ENCODE measurements at regions not wholly inside any gene's neighbourhood (a gene's known extent, or its start where the extent isn't known, plus 50 kb on each side); places are given as distances from the start of the nearest gene placed in this dataset.
A peak's percentile ranks its signal among the peaks of the same experiment; 100 is the strongest.

- DNase-seq, result no peak
- in situ Hi-C loops (cut with HindIII; ENCODE audit: low pct_ligation_motif_present, low pct_unique_long_range_greater_than_20kb, low sequenced_read_pairs), result no loop called here
Measured at GRCh38 chr4:74878323-74878722, 54.6 kb upstream of the PARM1 start.

GRCh38 chr4:74875451-74875850, 57.5 kb upstream of the PARM1 start:
- DNase-seq, result no peak
- in situ Hi-C loops (cut with HindIII; ENCODE audit: low pct_ligation_motif_present, low pct_unique_long_range_greater_than_20kb, low sequenced_read_pairs), result no loop called here

- in situ Hi-C loops (cut with HindIII; ENCODE audit: low pct_ligation_motif_present, low pct_unique_long_range_greater_than_20kb, low sequenced_read_pairs), result no loop called here
- peak; percentile 77 for DNase-seq
Measured at GRCh38 chr4:74874753-74875367, 58.1 kb upstream of the PARM1 start.

- in situ Hi-C loops (cut with HindIII; ENCODE audit: low pct_ligation_motif_present, low pct_unique_long_range_greater_than_20kb, low sequenced_read_pairs), result no loop called here
- DNase-seq, result no peak
Measured at GRCh38 chr4:74873545-74874301, 59.2 kb upstream of the PARM1 start.

- in situ Hi-C loops (cut with HindIII; ENCODE audit: low pct_ligation_motif_present, low pct_unique_long_range_greater_than_20kb, low sequenced_read_pairs), result no loop called here
Measured at GRCh38 chr4:74858921-74859562, 64.7 kb upstream of the BTC start.

GRCh38 chr4:74855879-74856278, 61.6 kb upstream of the BTC start:
- no peak for DNase-seq
- in situ Hi-C loops (cut with HindIII; ENCODE audit: low pct_ligation_motif_present, low pct_unique_long_range_greater_than_20kb, low sequenced_read_pairs), result no loop called here

More at GRCh38 chr4:74858921-74859562, 64.7 kb upstream of the BTC start:
- DNase-seq, result no peak

GRCh38 chr4:74848774-74849173, 54.5 kb upstream of the BTC start:
- no peak for DNase-seq
- in situ Hi-C loops (cut with HindIII; ENCODE audit: low pct_ligation_motif_present, low pct_unique_long_range_greater_than_20kb, low sequenced_read_pairs), result no loop called here

GRCh38 chr4:74845834-74846233, 51.5 kb upstream of the BTC start:
- DNase-seq, result no peak
- in situ Hi-C loops (cut with HindIII; ENCODE audit: low pct_ligation_motif_present, low pct_unique_long_range_greater_than_20kb, low sequenced_read_pairs), result no loop called here

All from ACHN (cell line).